H9 (cell line): ENCODE measurements at regions not wholly inside any gene's neighbourhood (a gene's known extent, or its start where the extent isn't known, plus 50 kb on each side); places are given as distances from the start of the nearest gene placed in this dataset.
"Not testable (repeated sequence)": the region's sequence is repeated elsewhere in the genome, so short reads cannot be mapped to it uniquely, and the experiment has no call there.

Experiments used
- DNase-seq: peaks from one replicate; pipeline ENCODE4 v3.0.0-alpha.2; 2017
- H2AFZ ChIP-seq: one replicate; pipeline ENCODE4 v1.6.1; 2013; ENCODE audit warnings: mild to moderate bottlenecking, low read length, control low read depth, moderate library complexity
- H2AK5ac ChIP-seq: 2 replicates; pipeline ENCODE4 v1.6.1; 2013; ENCODE audit warnings: low read length, control low read depth, mixed read lengths; ENCODE audit not compliant: insufficient read length
- H2BK120ac ChIP-seq: one replicate; pipeline ENCODE4 v1.6.1; 2013; ENCODE audit warnings: low read depth, mild to moderate bottlenecking, low read length, control low read depth, inconsistent platforms; ENCODE audit not compliant: poor library complexity, severe bottlenecking
- H2BK12ac ChIP-seq: 2 replicates; pipeline ENCODE4 v1.6.1; 2013; ENCODE audit warnings: low read length, control low read depth, mixed read lengths, low read depth; ENCODE audit not compliant: insufficient read length
- H2BK15ac ChIP-seq: 2 replicates; pipeline ENCODE4 v1.6.1; 2013; ENCODE audit warnings: low read depth, low read length, control low read depth
- H2BK20ac ChIP-seq: one replicate; pipeline ENCODE4 v1.6.1; 2013; ENCODE audit warnings: low read depth, mild to moderate bottlenecking, low read length, control low read depth, inconsistent platforms; ENCODE audit not compliant: poor library complexity, severe bottlenecking
- H2BK5ac ChIP-seq: 2 replicates; pipeline ENCODE4 v1.6.1; 2013; ENCODE audit warnings: low read length, control low read depth, mixed read lengths; ENCODE audit not compliant: insufficient read length
- H3K14ac ChIP-seq: 2 replicates; pipeline ENCODE4 v1.6.1; 2013; ENCODE audit warnings: low read length, control low read depth; ENCODE audit not compliant: insufficient read depth
- H3K18ac ChIP-seq: 2 replicates; pipeline ENCODE4 v1.6.1; 2013; ENCODE audit warnings: low read depth, mild to moderate bottlenecking, mixed read lengths, low read length, control low read depth; ENCODE audit not compliant: insufficient read length
- H3K23ac ChIP-seq: 2 replicates; pipeline ENCODE4 v1.6.1; 2013; ENCODE audit warnings: low read length, control low read depth, mixed read lengths, low read depth; ENCODE audit not compliant: insufficient read length
- H3K23me2 ChIP-seq: 2 replicates; pipeline ENCODE4 v1.6.1; 2013; ENCODE audit warnings: low read depth, mild to moderate bottlenecking, mixed read lengths, low read length, control low read depth; ENCODE audit not compliant: insufficient read length, poor library complexity, severe bottlenecking
- H3K27ac ChIP-seq: 2 replicates; pipeline ENCODE4 v1.5.1; 2013; ENCODE audit warnings: low read length, control low read depth, mixed read lengths, low read depth; ENCODE audit not compliant: insufficient read length
- H3K27me3 ChIP-seq: 2 replicates; pipeline ENCODE4 v1.6.1; 2013; ENCODE audit warnings: low read length, control low read depth, inconsistent platforms; ENCODE audit not compliant: insufficient read depth
- H3K4ac ChIP-seq: 2 replicates; pipeline ENCODE4 v1.6.1; 2013; ENCODE audit warnings: low read depth, mild to moderate bottlenecking, control low read depth, inconsistent platforms, low read length, moderate library complexity
- H3K4me1 ChIP-seq: 2 replicates; pipeline ENCODE4 v1.6.1; 2013; ENCODE audit warnings: low read length, control low read depth, inconsistent platforms; ENCODE audit not compliant: insufficient read depth
- H3K4me2 ChIP-seq: 2 replicates; pipeline ENCODE4 v1.6.1; 2013; ENCODE audit warnings: low read length, control low read depth, mixed read lengths; ENCODE audit not compliant: insufficient read length, insufficient read depth
- H3K56ac ChIP-seq: 2 replicates; pipeline ENCODE4 v1.6.1; 2013; ENCODE audit warnings: low read depth, mild to moderate bottlenecking, mixed read lengths, low read length, control low read depth; ENCODE audit not compliant: insufficient read length
- H3K79me1 ChIP-seq: 2 replicates; pipeline ENCODE4 v1.6.1; 2013; ENCODE audit warnings: low read depth, mild to moderate bottlenecking, moderate library complexity, low read length, control low read depth, inconsistent platforms; ENCODE audit not compliant: insufficient read depth, poor library complexity, severe bottlenecking
- H3K79me2 ChIP-seq: 2 replicates; pipeline ENCODE4 v1.6.1; 2013; ENCODE audit warnings: low read length, control low read depth, inconsistent platforms; ENCODE audit not compliant: insufficient read depth
- H3K9ac ChIP-seq: 2 replicates; pipeline ENCODE4 v1.6.1; 2013; ENCODE audit warnings: low read length, control low read depth, mixed read lengths; ENCODE audit not compliant: insufficient read length; ENCODE audit errors: extremely low read depth
- H3K9me3 ChIP-seq: one replicate; pipeline ENCODE4 v1.6.1; 2013; ENCODE audit warnings: low read depth, low read length, inconsistent platforms; ENCODE audit not compliant: control insufficient read depth
- H3T11ph ChIP-seq: one replicate; pipeline ENCODE4 v1.6.1; 2013; ENCODE audit warnings: mild to moderate bottlenecking, low read length, control low read depth, inconsistent platforms
- H4K20me1 ChIP-seq: one replicate; pipeline ENCODE4 v1.6.1; 2013; ENCODE audit not compliant: control insufficient read depth, insufficient read length, insufficient read depth
- H4K5ac ChIP-seq: 2 replicates; pipeline ENCODE4 v1.6.1; 2013; ENCODE audit warnings: low read depth, mild to moderate bottlenecking, mixed read lengths, low read length, control low read depth; ENCODE audit not compliant: insufficient read length
- H4K8ac ChIP-seq: replicated peaks from 2 replicates; pipeline ENCODE4 v1.6.1; 2013; ENCODE audit warnings: low read length, control low read depth, mixed read lengths, low read depth; ENCODE audit not compliant: insufficient read length
- H4K91ac ChIP-seq: 2 replicates; pipeline ENCODE4 v1.6.1; 2013; ENCODE audit warnings: low read depth, mild to moderate bottlenecking, moderate library complexity, mixed read lengths, low read length, control low read depth; ENCODE audit not compliant: insufficient read length
- H3K27ac Mint-ChIP-seq, 3 experiments: 2 replicates in 2 of 3; 3 replicates in 1 of 3; pipeline ENCODE4 v1.8.0; 2020 to 2021; ENCODE audit warnings: mixed read lengths in 3 of 3, mild to moderate bottlenecking in 1 of 3, moderate library complexity in 1 of 3
- H3K27me3 Mint-ChIP-seq: 2 replicates; pipeline ENCODE4 v1.8.0; 2021; ENCODE audit warnings: low read depth, mild to moderate bottlenecking, moderate library complexity, mixed read lengths
- H3K36me3 Mint-ChIP-seq, 3 experiments: 2 replicates in 2 of 3; 3 replicates in 1 of 3; pipeline ENCODE4 v1.8.0; 2020 to 2021; ENCODE audit warnings: low read depth in 3 of 3, mixed read lengths in 3 of 3; ENCODE audit not compliant: insufficient read depth in 1 of 3
- H3K4me1 Mint-ChIP-seq, 2 experiments: 2 replicates each; pipeline ENCODE4 v1.8.0; 2020; ENCODE audit warnings: mixed read lengths in 2 of 2
- H3K4me3 Mint-ChIP-seq, 2 experiments: 2 replicates in 1 of 2; 3 replicates in 1 of 2; pipeline ENCODE4 v1.8.0; 2020 to 2021; ENCODE audit warnings: mild to moderate bottlenecking in 2 of 2, mixed read lengths in 2 of 2, moderate library complexity in 1 of 2
- H3K9me3 Mint-ChIP-seq, 2 experiments: 2 replicates in 1 of 2; 3 replicates in 1 of 2; pipeline ENCODE4 v1.8.0; 2020; ENCODE audit warnings: mild to moderate bottlenecking in 2 of 2, mixed read lengths in 2 of 2, moderate library complexity in 1 of 2
- CTCF ChIP-seq: fragments of 200-600 bp; sonication (generic); conservative IDR thresholded peaks from 3 replicates; pipeline ENCODE4 v1.8.0; 2021; ENCODE audit warnings: antibody characterized with exemption, mild to moderate bottlenecking
- WGBS: extraction: QIAGEN DNeasy Blood & Tissue Kit; methylation state at CpG from one replicate; pipeline ENCODE4 v1.1.7; 2013; ENCODE audit warnings: missing lambda C conversion rate, low lambda C conversion rate, mixed read lengths; ENCODE audit not compliant: insufficient read length; ENCODE audit errors: extremely low coverage; 5-methylcytosine and 5-hydroxymethylcytosine counted together

- Histone ChIP-seq H4K5ac (no peak overlapping the region), H3T11ph (no peak overlapping the region), H2AFZ (no peak overlapping the region), H4K91ac (no peak overlapping the region), H2BK20ac (no peak overlapping the region), H2BK5ac (no peak overlapping the region), H3K14ac (no peak overlapping the region), H2AK5ac (no peak overlapping the region), H2BK15ac (no peak overlapping the region), H3K79me1 (no peaks in the 10 kb centered on the region), H2BK120ac (no peak overlapping the region), H4K8ac (no peak overlapping the region), H3K9me3 (no peaks in the 10 kb centered on the region), H3K18ac (no peak overlapping the region), H2BK12ac (no peak overlapping the region), H3K9ac (no peak overlapping the region), H4K20me1 (no peaks in the 10 kb centered on the region), H3K79me2 (no peaks in the 10 kb centered on the region), H3K23me2 (no peaks in the 10 kb centered on the region), H3K4ac (no peak overlapping the region), H3K4me1 (no peaks in the 10 kb centered on the region), H3K56ac (no peak overlapping the region), H3K23ac (no peak overlapping the region), H3K4me2 (no peak overlapping the region), H3K27me3 (no peaks in the 10 kb centered on the region), H3K27ac (no peak overlapping the region)
- WGBS, result no CpG with 5 or more reads among the region's 5 CpGs
- H3K9me3 Mint-ChIP-seq, result peaks cover 7 to 8% of the 10 kb centered on the region in 2 experiments
- H3K27me3 Mint-ChIP-seq, result peaks cover 3% of the 10 kb centered on the region
- DNase-seq, result no peak
- H3K36me3 Mint-ChIP-seq, result peaks cover 0 to 8% (median 0%) of the 10 kb centered on the region in 3 experiments; a peak in 4 of 7 replicates
- no peak for TF ChIP-seq CTCF
- peaks cover 12 to 16% of the 10 kb centered on the region in 2 experiments for H3K4me1 Mint-ChIP-seq
- H3K27ac Mint-ChIP-seq, result peak overlapping the region in 1 of 3 experiments; percentile 35; a peak in 1 of 7 replicates
- no peak overlapping the region for H3K4me3 Mint-ChIP-seq
Measured at GRCh38 chr2:109722026-109722425, 72.1 kb upstream of the RGPD5 start.

- H3K9ac ChIP-seq, H3K79me2 ChIP-seq, H2AFZ ChIP-seq, H3K27me3 Mint-ChIP-seq, H4K8ac ChIP-seq, H3K23ac ChIP-seq, H2BK20ac ChIP-seq, H3K9me3 ChIP-seq, H2BK120ac ChIP-seq, H3K27me3 ChIP-seq, H3K18ac ChIP-seq, H4K5ac ChIP-seq, H3K23me2 ChIP-seq, H3K9me3 Mint-ChIP-seq, H3K27ac Mint-ChIP-seq, H3K4me1 ChIP-seq, DNase-seq, H4K91ac ChIP-seq, H3K79me1 ChIP-seq, H3K4me2 ChIP-seq, H3K14ac ChIP-seq, H3K36me3 Mint-ChIP-seq, H4K20me1 ChIP-seq, H3K4ac ChIP-seq, H2AK5ac ChIP-seq, H3K4me3 Mint-ChIP-seq, H3K27ac ChIP-seq, H2BK5ac ChIP-seq, H3T11ph ChIP-seq, H3K56ac ChIP-seq, H2BK15ac ChIP-seq, H2BK12ac ChIP-seq: not testable (repeated sequence)
- WGBS, result no CpG with 5 or more reads among the region's 3 CpGs
- peaks cover 12 to 16% of the 10 kb centered on the region in 2 experiments for H3K4me1 Mint-ChIP-seq
Measured at GRCh38 chr2:109722640-109723039, 71.5 kb upstream of the RGPD5 start.
